Posterior cingulate gyrus (tissue), 11 donors: ENCODE measurements at regions not wholly inside any gene's neighbourhood (a gene's known extent, or its start where the extent isn't known, plus 50 kb on each side); places are given as distances from the start of the nearest gene placed in this dataset.
"Not testable (repeated sequence)": the region's sequence is repeated elsewhere in the genome, so short reads cannot be mapped to it uniquely, and the experiment has no call there.

Experiments used
- DNase-seq, 10 donors: peaks; one replicate each; pipeline versions ENCODE4 v3.0.0 to v3.0.0-alpha.2; 2020 to 2021; ENCODE audit warnings: mixed read lengths in 3 of 10
- intact Hi-C: fragments of 100-400 bp; cut with DNase I; formaldehyde crosslinking; loops from one replicate; pipeline ENCODE4 v1.15.1; 2023

DNA sequence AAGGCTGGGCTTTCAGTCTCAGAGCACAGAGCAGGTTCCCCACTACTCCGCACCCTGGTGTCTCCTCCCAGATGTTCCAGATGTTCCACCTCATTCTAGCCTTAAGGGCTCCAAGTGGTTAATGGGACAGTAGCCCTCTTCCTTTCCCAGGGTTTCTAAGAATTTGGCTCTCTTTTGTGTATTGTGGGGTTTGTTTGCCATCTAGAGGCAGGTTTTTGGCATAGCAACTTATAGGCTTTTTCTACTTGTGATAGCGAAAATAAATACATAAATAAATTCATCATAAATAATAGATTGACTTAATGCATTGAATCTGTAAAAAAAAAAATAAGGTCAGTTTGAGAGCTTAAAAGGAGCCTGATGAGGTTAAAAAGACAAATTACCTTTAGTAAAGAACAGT is 86.1 kb upstream of the XKR3 start:
- intact Hi-C loops, DNase-seq: not testable (repeated sequence)

- intact Hi-C loops, DNase-seq: not testable (repeated sequence)
These were observed 76.8 kb upstream of the XKR3 start for GRCh38 chr22:16902051-16902450.

DNA sequence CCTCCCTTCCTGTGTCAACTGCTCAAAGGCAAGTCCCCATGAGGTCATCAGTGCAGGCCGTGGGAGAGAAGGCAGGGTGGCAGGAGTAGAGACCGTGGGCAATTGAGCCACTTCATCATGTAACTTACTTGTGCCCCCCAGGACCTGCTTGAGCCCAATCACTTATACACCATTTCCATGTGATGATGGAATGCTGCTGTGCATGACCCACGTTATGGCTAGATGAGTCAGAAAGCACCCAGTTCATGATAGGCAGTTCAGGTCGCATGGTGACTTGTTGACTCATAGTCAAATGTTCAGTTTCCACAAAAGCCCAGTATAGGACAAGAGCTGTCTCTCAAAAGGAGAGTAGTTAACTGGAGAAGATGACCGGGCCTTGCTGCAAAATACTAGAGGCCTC is 76.4 kb upstream of the XKR3 start:
- DNase-seq, intact Hi-C loops: not testable (repeated sequence)

DNA sequence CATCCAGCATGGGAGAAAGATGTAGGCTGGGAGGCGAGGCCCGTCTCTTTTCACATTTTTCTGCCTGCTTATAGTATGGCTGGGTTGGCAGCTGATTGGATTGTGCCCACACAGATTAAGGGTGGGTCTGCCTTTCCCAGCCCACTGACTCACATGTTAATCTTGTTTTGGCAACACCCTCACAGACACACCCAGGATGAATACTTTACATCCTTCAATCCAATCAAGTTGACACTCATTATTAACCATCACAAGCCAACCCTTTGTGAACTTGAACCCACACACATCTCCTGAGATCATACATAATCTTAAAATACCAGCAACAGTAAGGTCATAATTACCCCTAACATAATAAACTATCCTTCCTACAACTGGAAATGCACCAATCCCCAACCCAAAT is 74.1 kb upstream of the XKR3 start:
- DNase-seq, intact Hi-C loops: not testable (repeated sequence)

DNA sequence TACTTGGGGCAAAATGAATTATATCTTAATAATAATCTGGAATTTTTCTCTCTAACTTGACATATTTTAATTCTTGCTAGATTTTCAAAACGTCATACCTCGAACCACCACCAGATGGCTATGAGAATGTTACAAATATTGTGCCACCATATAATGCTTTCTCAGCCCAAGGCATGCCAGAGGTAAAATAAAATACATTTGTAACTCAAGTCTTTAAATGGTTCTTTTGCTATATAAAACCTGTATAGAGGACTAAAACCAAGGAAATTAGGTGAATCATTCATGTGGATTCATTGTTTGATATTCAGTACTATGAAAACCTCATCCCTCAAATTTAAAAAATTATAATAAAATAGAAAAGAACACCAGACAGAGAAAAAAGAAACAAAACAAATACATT is 72.2 kb upstream of the XKR3 start:
- DNase-seq, intact Hi-C loops: not testable (repeated sequence)

DNA sequence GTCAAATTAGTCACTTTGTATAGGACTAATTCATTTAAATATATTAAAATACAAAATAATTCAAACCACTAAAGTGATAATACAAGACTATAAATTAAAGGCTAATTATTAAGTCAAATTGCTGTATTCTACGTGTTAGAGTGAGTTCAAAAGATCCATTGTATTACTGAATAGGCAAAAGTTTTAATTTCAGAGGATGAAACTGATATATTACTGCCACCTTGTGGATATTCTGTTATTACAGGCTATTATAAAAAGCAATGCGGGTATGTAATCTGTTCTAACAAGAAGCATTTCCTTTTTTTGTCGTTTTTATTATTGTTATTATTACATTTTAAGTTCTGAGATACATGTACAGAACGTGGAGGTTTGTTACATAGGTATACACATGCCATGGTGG is 66.7 kb upstream of the XKR3 start:
- DNase-seq, intact Hi-C loops: not testable (repeated sequence)

DNA sequence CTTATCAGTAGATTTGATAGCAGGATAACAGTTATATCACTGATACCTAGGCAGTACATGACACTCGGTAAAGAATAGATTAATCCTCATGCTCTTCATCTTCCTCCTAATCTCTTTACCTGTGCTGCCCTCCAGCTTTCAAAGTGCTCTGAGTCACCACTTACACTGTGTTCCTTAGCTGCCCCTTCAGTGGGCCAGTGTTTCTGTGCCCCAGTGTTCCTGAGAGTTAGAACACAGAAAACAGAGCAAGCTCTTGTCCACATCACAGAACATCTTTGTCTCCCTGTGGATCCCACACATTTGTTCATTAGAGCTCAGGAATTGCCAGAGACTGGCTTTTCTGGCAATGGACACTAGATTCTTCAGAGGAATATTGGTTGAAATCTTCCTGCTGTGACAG is 51.1 kb upstream of the XKR3 start:
- intact Hi-C loops: not testable (repeated sequence)
- peak in 4 of 10 donors; percentile 10 to 82 (median 44) for DNase-seq
